ENCODE measurements at regions not wholly inside any gene's neighbourhood (a gene's known extent, or its start where the extent isn't known, plus 50 kb on each side); places are given as distances from the start of the nearest gene placed in this dataset.

GRCh38 chr13:107222597-107222996 is 654.7 kb upstream of the ARGLU1 start:
- TF ChIP-seq CTCF (conservative IDR thresholded peaks at IDR 0.05 in 1 of 2, IDR thresholded peaks at IDR 0.05 in 1 of 2; ENCODE audit: extremely low read depth in 1 of 2, insufficient read depth in 1 of 2, low read depth in 1 of 2, low read length in 2 of 2) (no peak), EZH2 (IDR thresholded peaks at IDR 0.05; ENCODE audit: borderline replicate concordance, low read length) (no peak)
